Medulla oblongata (tissue), 1 donor: ENCODE measurements at regions not wholly inside any gene's neighbourhood (a gene's known extent, or its start where the extent isn't known, plus 50 kb on each side); places are given as distances from the start of the nearest gene placed in this dataset.

Experiments
- DNase-seq: peaks from one replicate; pipeline ENCODE4 v3.0.0-alpha.2; 2015; ENCODE audit errors: extremely low spot score

DNA sequence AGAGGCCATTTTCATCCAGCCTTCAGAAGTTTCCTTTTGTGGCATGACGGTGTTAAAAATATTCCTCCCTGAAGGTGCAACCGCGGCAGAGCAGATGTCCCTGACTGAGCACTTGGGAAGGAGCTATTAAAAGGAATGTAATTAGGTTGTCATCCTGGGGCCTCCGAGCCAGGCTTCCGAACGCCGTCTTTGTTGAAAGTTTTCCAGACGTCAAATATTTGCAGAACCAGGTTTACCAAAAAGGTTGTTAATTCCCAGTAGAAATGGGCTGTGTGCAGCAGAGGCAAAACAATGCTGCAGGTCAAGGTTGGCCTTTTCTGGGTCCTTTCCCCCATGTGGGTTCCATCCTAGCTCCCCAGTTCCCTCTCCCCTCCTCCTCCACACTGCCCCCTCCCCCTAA, 88.8 kb upstream of the CALM2 start:
- no peak for DNase-seq

DNA sequence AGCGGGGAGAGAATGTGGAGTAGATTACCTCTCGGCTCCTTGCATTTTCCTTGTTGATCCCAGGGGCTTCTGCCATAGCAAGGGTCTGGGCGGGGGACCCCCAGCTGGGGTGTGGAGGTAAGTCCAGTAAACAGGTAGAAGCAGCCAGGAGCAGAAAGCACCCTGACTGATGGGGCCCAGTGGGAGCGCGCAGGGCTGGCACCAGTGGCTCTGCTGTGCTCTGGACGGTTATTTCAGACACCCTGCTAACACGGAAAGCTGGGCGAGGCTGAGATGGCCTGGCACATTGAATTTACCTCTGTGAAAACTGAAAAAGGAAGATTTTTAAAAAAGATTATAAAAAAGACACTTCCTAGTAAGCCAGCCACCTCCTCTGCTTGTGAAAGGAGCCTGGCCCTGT, 88.4 kb upstream of the CALM2 start:
- DNase-seq: no peak

DNA sequence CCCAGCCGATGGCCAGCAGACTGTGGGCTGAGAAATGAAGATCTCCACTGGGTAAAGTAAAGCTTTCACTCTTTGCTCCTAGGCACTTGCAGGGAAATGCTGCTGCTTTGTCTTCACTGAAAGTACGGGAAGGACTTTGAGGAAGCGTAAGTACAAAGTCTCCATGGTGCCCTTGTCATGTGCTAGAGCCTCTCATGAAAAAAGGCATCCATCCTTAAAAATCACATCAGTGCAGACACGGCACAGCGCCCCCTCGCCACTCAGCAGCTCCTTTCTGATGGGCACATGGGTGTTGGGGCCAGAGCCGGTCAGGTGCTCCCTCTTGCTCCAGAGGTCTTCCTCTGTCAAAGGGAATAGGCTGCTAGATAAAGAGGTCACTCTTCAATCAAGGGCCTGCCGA, 87.8 kb upstream of the CALM2 start:
- DNase-seq: peak; percentile 76

DNA sequence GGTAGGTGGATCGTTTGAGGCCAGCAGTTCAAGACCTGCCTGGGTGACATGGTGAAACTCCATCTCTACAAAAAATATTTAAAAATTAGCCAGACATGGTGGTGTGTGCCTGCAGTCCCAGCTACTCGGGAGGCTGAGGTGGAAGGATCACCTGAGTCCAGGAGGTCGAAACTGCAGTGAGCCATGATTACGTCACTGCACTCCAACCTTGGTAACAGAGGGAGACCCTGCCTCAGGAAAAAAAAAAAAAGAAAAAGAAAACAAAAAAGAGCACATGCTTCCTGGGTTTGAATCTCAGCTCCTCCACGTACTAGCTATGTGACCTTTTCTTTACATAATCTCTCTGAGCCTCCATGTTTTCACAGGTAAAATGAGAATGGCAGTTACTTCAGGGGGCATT, 86.3 kb upstream of the CALM2 start:
- no peak for DNase-seq

DNA sequence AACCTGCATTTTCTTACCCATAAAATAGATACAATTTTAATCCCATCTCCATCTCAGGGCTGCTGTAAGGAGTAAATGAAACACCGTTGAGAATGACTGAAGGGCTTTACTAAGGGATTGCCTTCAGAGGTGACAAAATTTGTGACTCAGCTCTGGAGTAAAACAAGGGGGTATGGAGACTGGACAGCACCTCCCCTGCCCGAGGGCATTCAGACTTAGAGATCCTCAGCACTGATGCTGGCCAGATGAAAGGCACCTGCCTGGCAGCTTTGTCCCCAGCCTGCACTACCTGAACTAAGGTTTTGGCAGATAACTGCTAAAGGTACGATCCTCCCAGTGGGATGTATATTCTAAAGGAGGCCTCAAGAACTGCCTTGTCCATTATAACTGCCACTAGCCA, 84.7 kb upstream of the CALM2 start:
- no peak for DNase-seq

DNA sequence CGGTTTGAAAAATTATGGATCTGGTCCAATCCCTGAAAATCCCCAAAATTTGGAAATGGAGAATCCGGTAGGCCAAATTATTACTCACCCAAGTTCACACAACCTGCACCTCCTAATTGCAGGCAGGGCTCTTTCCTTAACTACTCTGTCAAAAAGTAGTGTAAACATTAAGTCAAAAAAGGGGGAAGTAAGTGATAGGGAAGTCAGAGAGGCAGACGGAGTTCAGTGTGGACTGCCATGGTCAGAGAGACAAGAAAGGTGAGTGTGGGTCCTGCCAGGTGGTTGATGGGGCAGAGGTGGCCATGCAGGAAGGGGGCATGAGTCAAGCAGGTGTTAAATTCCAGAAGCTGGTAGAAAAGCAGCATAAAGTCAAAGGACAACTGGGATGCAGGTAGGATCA, 83.5 kb upstream of the CALM2 start:
- no peak for DNase-seq

DNA sequence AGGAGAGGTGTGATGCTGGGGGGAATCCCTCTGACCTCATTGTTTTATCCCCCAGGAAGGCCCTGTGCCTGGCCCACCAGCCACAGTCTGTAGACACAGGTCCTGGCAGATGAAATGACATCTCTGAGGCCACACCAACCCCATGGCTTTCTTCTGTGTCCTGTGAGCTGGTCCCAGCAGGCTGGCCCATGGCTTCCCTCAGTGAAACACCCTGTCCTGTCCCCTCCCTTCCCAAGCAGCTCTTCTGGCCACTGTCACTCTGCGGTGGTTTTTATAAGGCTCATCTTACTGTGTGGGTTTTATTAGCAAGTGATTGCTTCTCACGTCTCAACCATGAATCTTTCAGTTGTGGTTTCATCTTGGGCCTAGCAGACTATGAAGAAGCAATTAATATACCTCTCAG, 81.6 kb upstream of the CALM2 start:
- DNase-seq: no peak

DNA sequence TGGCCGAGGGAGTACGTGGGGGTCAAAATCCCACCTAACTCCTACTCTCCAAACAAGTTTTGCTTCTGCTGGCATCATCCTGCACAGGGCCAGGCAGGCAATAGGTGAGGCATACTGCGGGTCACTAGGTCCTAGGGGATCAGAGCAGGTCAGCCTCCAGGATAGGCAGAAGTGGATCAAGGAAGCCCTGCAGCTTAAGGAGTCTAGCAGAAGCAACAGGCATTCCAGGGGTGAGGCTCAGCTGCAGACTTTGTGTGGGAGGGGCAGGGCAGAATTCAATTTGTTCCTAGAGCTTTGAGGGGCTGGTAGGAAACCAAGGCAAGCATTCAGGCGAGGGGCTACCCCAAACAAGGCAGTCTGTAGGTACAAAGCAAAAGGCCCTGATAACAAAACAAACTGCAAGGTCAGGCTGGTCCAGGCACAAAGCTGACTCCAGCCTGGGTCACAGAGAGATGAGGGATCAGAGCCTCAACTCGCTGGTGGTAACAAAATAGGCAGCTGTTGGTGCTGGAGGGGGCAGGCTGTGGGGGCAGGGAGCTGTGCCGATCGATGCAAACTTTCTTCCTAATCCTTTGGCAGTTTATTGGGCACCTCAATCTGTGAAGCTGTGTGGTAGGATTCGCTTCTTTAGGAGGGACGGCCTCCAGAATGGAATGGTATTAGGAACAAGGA, 80.2 kb upstream of the CALM2 start:
- DNase-seq: no peak

DNA sequence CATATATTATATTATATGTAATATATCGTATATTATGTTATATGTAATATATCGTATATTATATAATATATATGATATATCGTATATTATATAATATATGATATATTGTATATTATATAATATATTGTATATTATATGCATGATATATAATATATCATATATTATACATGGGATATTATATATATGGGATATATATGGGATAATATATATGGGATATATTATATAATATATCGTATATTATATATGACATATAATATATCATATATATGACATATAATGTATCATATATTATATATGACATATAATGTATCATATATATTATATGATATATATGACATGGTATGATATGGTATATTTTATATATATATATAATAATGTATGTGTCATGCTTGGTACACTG, 79.5 kb upstream of the CALM2 start:
- DNase-seq: no peak

DNA sequence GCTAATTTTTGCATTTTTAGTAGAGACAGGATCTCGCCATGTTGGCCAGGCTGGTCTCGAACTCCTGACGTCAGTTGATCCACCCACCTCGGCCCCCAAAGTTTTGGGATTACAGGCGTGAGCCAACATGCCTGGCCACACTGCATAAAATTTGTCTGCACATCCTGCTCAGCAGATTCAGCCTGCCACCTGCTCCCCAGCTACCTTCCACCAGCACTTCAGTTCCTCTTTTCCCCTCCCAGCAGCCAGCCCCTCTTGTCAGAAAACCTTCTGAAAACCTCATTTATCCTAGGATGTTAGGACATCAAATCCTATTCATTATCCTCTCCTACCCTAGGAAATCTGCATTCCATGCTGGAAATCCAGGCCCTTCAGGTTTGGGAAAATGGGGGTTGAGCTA, 78.2 kb upstream of the CALM2 start:
- no peak for DNase-seq

DNA sequence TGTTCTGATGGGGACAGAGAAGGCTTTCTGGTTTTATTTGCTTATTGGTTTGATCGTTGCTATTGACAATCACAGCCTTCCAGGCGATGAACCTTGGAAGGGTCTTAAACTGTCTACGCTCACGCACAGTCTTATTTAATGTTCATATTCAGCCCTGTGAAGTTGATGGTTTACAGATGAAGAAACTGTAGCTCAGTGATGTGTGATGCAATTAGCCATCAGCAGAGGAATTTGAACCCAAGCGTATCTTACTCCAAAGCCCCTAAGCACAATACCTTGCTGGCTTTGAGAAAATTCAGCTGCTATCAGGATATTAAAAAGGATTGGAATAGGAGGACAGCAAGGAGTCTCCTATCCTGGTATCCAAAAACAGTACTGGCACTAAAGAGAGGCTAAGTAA, 77.1 kb upstream of the CALM2 start:
- no peak for DNase-seq

DNA sequence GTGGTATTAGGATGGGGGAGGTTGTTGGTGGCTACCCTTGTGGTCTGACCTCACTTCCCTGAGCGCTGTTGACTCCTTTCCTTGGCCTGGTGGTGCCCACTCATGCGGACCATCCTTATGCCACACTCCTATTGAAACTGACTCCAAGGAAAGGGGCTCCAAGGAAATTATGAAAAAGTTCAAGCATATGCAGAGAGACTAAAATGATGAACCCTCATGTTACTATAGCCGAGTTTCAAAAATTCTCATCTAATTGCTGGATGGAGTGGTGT, 75.0 kb upstream of the CALM2 start:
- DNase-seq: no peak

DNA sequence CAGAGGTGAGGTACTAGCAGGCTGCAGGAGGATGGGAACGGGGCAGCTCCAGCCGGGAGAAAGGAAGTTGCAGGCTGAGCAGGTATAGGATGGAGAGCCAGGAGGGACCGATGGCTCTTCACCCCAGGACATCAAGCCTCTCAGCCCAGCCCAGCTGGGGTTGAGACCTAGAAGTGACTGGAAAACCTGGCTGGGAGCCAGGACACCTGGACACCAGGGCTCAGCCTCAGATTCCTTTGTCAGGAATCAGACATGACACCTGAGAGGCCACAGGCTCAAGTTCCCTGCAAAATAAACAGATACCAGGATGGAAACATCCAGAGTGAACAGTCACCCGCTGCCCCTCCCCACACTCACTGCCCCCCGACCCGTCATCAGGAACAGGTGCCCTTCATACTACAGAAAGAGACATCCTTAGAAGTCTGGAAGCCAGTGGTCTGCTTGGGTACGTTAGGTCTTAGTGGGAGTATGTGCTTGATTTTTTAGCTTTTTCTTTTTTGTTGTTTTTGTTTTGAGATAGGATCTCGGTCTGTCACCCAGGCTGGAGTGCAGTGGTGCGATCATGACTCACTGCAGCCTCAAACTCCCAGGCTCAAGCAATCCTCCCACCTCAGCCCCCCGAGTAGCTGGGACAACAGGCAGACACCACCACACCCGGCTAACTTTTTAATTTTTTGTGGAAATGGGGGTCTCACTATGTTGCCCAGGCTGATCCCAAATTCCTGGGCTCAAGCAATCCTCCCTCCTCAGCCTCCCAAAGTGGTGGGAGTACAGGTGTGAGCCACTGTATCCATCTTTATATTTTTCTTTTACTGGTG, 74.5 kb upstream of the CALM2 start:
- DNase-seq: no peak

DNA sequence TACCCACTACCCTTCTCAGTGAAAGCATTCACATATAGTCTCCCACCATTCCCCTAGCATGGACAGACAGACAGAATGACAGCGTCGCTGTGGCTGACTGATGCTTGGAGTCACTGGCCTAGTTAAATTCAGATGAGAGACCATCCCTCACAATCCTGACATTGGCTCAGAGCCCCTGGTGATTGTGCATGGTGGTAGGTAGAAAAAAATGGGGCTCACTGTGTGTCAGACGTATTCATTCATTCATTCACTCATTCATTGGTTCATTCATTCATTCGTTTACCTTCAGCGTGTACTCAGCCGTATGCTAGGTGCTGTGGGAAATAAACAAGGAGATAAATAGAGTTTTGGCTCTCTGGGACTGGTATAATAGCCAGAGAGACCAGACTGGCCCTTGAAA, 73.6 kb upstream of the CALM2 start:
- DNase-seq: no peak

DNA sequence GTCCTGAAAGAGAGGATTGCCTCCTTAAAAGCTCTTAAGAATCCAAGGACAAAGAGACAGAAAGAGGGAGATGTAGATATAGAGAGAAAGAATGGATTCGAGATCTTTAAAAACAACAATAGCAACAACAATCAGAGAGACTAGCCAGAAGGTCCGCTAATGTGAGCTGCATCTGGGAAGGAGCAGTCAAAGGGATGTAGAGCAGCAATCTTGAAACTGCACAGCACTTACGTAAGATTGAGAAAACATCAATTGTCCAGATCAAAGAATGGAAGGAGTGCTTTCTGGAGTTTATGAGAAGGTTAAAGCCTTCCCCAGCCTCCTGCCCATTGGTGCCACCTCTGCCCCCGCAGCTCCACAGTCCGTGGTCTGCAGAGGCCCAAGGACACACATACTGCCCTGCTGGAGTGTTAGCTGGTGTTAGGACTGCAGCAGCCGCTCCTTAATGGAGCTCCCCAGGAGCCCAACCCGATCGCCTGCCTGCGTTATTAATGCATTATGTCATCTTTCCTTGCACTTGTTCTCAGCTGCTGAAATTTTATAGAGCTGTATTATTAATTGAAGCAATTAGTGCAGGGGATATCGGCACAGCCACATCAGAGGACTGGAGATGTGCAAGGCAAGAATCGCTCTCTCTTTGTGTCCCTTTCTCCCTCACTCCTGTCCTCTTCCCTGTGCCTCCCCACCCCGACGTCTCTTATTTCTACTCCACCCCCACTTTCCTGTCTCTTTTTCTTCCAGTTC, 73.0 kb upstream of the CALM2 start:
- no peak for DNase-seq

DNA sequence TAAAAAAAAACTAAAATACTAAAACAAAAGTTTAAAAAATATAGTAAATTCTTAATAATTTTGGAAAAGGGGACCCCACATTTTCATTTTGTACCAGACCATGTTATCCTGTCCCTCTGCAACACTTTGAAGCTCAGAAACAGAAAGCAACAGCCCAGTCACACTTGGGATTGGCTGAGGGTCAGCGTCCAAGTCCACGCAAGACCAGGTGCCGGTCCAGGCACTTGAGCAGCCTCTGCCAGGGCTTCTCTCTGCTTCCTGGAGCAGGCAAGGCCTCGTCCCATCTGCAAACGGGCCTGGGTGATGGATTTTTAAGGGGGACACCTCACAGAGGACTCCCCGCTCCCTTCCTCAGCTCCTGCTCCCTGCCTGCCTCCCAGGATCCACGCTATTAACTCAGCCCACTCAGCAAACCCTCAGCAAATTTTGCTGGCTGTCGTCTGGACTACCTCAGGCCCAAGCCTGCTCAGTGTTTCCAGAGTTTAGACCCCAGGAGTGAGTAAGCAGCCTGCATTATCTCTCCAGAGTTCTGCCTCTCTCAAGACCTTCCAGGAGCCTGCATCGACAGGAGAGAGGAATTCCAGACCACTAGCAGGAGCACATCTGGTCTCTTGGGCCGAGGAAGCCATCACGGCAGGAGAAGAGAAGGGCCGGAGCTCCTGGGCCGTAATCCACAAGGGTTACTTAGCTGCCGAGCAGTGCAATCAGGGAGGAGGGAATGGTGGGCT, 67.4 kb upstream of the CALM2 start:
- no peak for DNase-seq

DNA sequence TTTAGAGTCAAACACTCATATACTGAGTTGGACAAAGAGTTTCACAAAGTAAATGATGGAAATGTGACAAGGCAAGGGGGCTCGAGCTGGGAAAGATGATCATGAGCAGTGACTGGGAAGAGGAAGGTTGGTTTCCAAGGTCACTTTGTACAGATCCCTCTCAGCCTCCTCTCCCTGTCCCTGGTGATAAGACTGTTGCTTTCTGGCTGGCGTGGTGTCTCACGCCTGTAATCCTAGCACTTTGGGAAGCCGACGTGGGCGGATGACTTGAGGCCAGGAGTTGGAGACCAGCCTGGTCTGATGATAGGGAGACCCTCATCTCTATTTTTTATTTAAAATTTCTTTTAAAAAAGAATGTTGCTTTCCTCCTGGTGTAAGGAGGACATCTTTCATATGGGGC, 65.4 kb upstream of the CALM2 start:
- DNase-seq: no peak

DNA sequence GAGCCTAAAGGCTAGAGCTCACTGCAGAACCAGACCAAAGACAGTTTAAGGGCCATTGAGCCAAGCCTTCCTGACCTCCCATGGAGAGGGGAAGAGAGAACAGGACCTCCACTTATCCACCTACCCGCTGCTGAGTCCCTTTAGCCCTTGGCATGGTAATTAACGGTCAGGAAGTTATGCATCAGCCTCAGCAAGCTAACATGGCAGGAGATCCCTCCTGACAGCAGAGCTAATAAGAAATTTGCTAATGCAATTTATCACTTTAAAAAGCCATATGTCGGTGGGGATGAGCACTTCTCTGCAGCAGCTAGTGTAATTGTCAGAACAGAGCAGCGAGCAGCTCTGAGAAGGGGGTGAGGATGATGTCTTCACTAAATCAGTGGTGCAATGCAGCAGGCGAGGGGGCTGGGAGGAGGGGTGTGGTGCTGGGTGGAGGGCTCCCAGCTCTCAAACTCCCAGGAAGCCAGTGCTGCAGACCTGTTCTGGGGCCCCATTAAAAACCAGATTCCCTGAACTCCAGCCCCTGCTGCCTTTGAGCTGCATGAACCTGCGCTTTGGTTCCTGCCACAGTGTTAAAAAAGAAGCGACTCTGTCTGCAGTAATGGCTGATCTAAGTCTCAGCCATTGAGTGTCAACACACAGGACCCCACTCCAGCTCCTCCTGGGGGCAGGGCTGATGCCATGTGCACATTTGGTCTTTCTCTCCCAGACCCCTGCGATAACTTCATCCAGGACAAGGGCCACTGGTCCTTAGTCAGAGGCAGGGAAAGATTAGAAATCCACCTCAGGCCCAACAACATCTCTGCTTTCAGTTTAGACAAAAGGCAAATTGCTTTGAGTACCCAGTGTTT, 63.0 kb upstream of the CALM2 start:
- DNase-seq: no peak

DNA sequence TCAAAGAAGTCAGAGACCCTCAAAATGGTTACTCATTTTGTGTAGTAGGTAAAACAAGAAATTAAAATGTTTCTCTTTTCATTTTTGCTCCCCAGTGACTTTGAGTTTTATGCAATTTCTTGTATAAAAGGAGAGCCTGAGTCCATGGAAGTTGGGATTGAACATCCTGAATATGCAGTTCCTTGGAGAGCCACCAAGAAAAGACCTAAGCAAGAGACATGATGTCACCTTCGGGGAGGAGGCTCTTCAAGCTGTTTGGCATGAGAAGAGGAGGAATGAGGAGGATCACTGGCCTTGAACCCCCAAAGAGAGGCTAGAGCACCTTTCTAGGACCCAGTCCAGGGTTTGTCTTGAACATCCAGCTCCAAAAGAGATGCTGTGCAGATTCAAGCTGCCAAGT, 62.3 kb upstream of the CALM2 start:
- DNase-seq: no peak

DNA sequence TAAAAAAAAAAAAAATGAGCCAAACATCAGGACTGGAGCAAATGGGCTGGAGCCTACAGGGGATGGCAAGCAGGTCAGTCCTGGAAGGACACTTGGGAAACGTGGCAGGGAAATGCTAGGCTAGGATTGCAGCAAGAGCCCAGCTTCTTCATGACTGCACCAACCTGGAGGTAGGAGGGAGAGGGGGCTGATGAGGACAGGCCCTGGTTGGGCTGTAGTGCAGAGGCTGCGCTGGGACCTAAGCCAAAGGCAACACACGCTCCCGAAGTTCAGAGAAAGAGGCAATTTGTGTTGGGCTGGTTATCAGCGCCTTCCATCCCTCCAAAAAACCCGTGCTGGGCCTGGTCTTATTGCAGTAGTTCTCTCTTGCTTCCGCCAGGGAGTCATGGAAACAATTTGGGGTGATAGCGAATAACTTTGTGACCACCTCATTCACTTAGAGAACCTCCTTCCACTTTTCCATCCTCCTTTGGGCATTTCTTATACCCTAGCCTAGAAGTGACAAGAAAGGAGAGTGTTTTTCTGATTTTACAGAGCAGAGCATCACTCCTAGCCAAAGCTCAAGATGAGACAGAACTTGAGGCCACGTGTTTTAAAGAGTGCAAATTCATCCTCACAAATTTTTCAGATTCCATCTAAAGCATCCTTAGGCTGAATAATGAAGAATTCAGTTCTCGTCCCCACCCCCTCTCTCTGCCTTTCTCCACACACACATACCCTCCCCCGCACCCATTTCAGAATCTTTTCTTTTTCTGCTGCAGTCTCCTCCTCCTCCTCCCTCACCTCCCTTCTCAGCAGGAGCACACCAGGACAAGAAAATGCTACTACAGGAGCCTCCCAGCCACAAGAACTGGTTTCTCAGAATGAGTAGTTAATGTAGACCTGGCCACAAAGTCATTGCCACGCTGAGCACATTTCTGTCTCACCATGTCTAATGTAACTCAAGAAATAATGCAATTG, 61.3 kb upstream of the CALM2 start:
- DNase-seq: no peak
